ENCODE measurements at regions not wholly inside any gene's neighbourhood (a gene's known extent, or its start where the extent isn't known, plus 50 kb on each side); places are given as distances from the start of the nearest gene placed in this dataset.

- H3K9me3 ChIP-seq: no peaks in the 10 kb centered on the region
- no peak overlapping the region for H3K27ac ChIP-seq
- no peak for TF ChIP-seq CTCF (IDR thresholded peaks at IDR 0.05)
- no peaks in the 10 kb centered on the region for H3K27me3 ChIP-seq
- H3K4me3 ChIP-seq: no peak overlapping the region
- H3K36me3 ChIP-seq: no peaks in the 10 kb centered on the region
- DNase-seq (ENCODE audit: low spot score): no peak
- H3K4me1 ChIP-seq: no peaks in the 10 kb centered on the region
These were observed 776.7 kb downstream of the NXPH1 start for GRCh38 chr7:9210114-9210513.

- Histone ChIP-seq H3K4me1 (no peaks in the 10 kb centered on the region), H3K27me3 (no peaks in the 10 kb centered on the region), H3K36me3 (no peaks in the 10 kb centered on the region), H3K27ac (no peak overlapping the region), H3K4me3 (no peak overlapping the region), H3K9me3 (no peaks in the 10 kb centered on the region)
- DNase-seq (ENCODE audit: low spot score): no peak
- TF ChIP-seq CTCF (IDR thresholded peaks at IDR 0.05): no peak
These were observed 783.8 kb downstream of the NXPH1 start for GRCh38 chr7:9217204-9217603.

- TF ChIP-seq CTCF (IDR thresholded peaks at IDR 0.05): no peak
- no peak overlapping the region for H3K4me3 ChIP-seq
- peaks cover 0 to 4% of the 10 kb centered on the region in 2 donors for H3K9me3 ChIP-seq
- no peaks in the 10 kb centered on the region for H3K4me1 ChIP-seq
- no peak overlapping the region for H3K27ac ChIP-seq
- no peaks in the 10 kb centered on the region for H3K27me3 ChIP-seq
- H3K36me3 ChIP-seq: no peaks in the 10 kb centered on the region
- no peak for DNase-seq (ENCODE audit: low spot score)
These were observed 793.1 kb downstream of the NXPH1 start for GRCh38 chr7:9226500-9226899.

DNA sequence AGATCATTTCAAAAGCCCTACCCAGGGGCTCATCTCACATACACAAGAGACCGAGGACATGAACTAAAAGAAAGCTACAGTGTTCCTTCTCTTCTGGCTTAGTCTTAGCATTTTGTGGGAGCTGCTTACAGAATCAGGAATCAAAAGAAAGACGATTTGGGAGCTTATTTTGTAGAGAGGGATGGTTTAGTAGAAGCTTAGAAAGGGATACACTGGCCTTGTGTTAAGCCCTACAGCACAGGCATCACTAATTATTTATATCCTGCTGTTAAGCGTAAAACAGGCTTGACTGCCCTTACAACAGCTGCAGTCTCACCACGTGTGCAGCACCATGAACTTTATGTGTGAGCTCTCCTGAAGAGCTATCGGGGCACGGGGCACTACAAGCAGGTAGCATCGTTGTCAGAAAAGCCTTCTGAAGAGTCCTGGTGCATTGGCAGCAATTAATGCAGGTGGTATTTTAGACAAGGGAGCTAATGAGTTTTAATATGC, 798.3 kb downstream of the NXPH1 start:
- H3K27me3 ChIP-seq: no peaks in the 10 kb centered on the region
- no peaks in the 10 kb centered on the region for H3K4me1 ChIP-seq
- H3K27ac ChIP-seq: no peak overlapping the region
- TF ChIP-seq CTCF (IDR thresholded peaks at IDR 0.05): no peak
- no peak overlapping the region for H3K4me3 ChIP-seq
- H3K9me3 ChIP-seq: no peaks in the 10 kb centered on the region
- DNase-seq (ENCODE audit: low spot score): no peak
- no peaks in the 10 kb centered on the region for H3K36me3 ChIP-seq

GRCh38 chr7:9240001-9240400, 806.6 kb downstream of the NXPH1 start:
- Histone ChIP-seq H3K4me3 (no peak overlapping the region), H3K4me1 (no peaks in the 10 kb centered on the region), H3K27me3 (no peaks in the 10 kb centered on the region), H3K36me3 (no peaks in the 10 kb centered on the region), H3K9me3 (no peaks in the 10 kb centered on the region), H3K27ac (no peak overlapping the region)
- no peak for DNase-seq (ENCODE audit: low spot score)
- TF ChIP-seq CTCF (IDR thresholded peaks at IDR 0.05): no peak

DNA sequence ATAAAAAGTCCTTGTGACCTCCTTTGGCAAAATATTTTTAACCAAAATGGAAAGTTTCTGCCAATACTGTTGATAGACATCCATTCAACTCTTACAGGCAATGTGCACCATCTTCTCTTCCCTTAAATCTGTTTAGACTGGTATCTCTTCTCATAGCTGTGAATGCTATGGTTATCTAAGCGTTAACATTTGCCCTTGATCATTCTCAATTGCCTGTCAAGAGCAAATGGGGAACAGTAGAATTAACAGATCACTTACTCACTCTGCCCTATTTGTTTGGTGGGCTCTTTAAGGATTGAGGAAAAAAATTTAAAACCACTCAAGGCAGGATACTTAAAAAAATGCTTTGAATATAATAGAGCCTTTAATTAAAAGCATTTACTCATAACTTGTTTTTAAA, 808.4 kb downstream of the NXPH1 start:
- Histone ChIP-seq H3K27ac (no peak overlapping the region), H3K36me3 (no peaks in the 10 kb centered on the region), H3K9me3 (no peaks in the 10 kb centered on the region), H3K4me1 (no peaks in the 10 kb centered on the region), H3K4me3 (no peak overlapping the region), H3K27me3 (no peaks in the 10 kb centered on the region)
- no peak for TF ChIP-seq CTCF (IDR thresholded peaks at IDR 0.05)
- DNase-seq (ENCODE audit: low spot score): no peak

All from right atrium auricular region (tissue), 2 donors.